WERI-Rb-1 (cell line): ENCODE measurements at regions not wholly inside any gene's neighbourhood (a gene's known extent, or its start where the extent isn't known, plus 50 kb on each side); places are given as distances from the start of the nearest gene placed in this dataset.
"Not testable (repeated sequence)": the region's sequence is repeated elsewhere in the genome, so short reads cannot be mapped to it uniquely, and the experiment has no call there.

Experiments used
- DNase-seq: peaks from one replicate; pipeline ENCODE4 v3.0.0-alpha.2; 2020
- H3K27ac ChIP-seq: fragments of 250-450 bp; sonication (Bioruptor Pico); 2 replicates; pipeline ENCODE4 v1.5.1; 2020; ENCODE audit warnings: mild to moderate bottlenecking, moderate library complexity
- H3K27me3 ChIP-seq: fragments of 250-450 bp; sonication (Bioruptor Pico); 2 replicates; pipeline ENCODE4 v1.5.1; 2021; ENCODE audit warnings: mild to moderate bottlenecking, low read depth, moderate library complexity; ENCODE audit not compliant: insufficient read depth, severe bottlenecking
- H3K36me3 ChIP-seq: fragments of 250-450 bp; sonication (Bioruptor Pico); 2 replicates; pipeline ENCODE4 v1.5.1; 2020; ENCODE audit warnings: mild to moderate bottlenecking, moderate library complexity
- H3K4me3 ChIP-seq: 2 replicates; pipeline ENCODE4 v1.5.1; 2011; ENCODE audit warnings: low read depth, mild to moderate bottlenecking, control low read depth, low read length
- H3K9me3 ChIP-seq: fragments of 250-450 bp; sonication (Bioruptor Pico); 2 replicates; pipeline ENCODE4 v1.5.1; 2021; ENCODE audit warnings: mild to moderate bottlenecking, moderate library complexity; ENCODE audit not compliant: severe bottlenecking
- TF ChIP-seq, protein P1 (sequence below): IDR thresholded peaks from 2 replicates; pipeline ENCODE4 v1.5.1; 2011; ENCODE audit warnings: low read depth, mild to moderate bottlenecking, control low read depth, inconsistent platforms, low read length

DNA sequence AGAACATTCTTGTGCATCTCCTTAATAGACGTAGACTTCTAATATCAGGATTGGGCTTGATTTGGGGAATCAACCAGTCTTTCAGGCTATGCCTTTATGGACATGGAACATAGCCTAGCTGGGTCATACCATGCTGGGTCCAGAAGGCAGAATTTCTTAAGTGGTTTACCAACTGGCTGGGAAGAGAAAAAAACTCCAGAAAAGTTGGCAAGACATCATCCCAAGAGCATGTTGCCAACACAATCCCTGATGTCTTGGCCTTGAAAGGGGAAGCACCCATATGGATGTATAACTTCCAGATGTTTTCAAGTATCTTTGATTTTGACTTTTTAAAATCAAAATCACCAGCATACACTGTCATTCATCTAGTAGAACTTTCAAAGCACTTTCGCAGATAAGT, 138.0 kb upstream of the FGF13 start:
- DNase-seq, result no peak
- TF ChIP-seq, protein P1, sequence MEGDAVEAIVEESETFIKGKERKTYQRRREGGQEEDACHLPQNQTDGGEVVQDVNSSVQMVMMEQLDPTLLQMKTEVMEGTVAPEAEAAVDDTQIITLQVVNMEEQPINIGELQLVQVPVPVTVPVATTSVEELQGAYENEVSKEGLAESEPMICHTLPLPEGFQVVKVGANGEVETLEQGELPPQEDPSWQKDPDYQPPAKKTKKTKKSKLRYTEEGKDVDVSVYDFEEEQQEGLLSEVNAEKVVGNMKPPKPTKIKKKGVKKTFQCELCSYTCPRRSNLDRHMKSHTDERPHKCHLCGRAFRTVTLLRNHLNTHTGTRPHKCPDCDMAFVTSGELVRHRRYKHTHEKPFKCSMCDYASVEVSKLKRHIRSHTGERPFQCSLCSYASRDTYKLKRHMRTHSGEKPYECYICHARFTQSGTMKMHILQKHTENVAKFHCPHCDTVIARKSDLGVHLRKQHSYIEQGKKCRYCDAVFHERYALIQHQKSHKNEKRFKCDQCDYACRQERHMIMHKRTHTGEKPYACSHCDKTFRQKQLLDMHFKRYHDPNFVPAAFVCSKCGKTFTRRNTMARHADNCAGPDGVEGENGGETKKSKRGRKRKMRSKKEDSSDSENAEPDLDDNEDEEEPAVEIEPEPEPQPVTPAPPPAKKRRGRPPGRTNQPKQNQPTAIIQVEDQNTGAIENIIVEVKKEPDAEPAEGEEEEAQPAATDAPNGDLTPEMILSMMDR, result no peak
- peaks cover 19% of the 10 kb centered on the region for H3K27me3 ChIP-seq
- H3K27ac ChIP-seq, result no peak overlapping the region
- H3K9me3 ChIP-seq, result no peaks in the 10 kb centered on the region
- no peak overlapping the region for H3K4me3 ChIP-seq
- no peaks in the 10 kb centered on the region for H3K36me3 ChIP-seq

DNA sequence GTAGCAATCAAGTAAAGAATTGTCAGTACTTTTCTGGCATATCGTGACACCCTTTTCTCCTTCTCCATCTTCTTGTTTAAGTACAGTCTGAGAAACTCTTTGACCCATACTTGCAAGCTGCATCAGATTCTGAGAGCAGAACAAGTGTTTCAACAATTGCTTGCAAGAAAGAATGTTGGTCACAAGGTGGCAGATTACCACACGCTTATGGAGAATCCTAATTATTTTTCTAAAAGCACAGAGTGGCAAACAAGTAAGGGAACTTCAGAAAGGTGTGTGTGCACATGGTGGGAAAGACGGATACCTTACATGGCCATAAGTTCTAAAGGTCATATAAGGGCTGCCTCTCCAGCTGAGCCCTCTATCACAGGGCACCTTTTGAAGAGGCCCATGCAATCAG, 136.4 kb upstream of the FGF13 start:
- H3K9me3 ChIP-seq, result no peaks in the 10 kb centered on the region
- no peak for DNase-seq
- H3K27ac ChIP-seq, result no peak overlapping the region
- TF ChIP-seq, protein P1, result no peak
- H3K27me3 ChIP-seq, result peaks cover 21% of the 10 kb centered on the region
- no peak overlapping the region for H3K4me3 ChIP-seq
- no peaks in the 10 kb centered on the region for H3K36me3 ChIP-seq

DNA sequence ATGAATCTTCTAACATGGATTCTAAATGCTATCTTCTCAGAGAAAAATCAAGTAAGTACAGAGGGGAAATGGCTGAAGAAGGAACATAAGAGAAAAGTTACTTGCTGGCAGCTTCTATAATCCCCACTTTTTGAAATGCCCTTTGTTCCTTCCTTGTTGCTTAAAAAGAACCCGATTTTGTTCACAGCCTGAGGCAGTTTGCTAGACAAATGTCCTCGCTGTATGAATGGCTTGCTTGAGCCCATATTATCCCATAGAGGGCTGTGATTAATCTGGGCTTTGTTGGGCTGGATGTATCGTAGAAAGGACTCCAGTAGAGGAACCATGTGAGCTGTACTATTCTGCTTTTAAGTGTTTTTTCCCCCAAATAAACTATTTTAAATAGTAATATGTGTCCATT, 134.3 kb upstream of the FGF13 start:
- no peak overlapping the region for H3K27ac ChIP-seq
- peaks cover 33% of the 10 kb centered on the region for H3K27me3 ChIP-seq
- no peaks in the 10 kb centered on the region for H3K36me3 ChIP-seq
- TF ChIP-seq, protein P1, result no peak
- no peaks in the 10 kb centered on the region for H3K9me3 ChIP-seq
- H3K4me3 ChIP-seq, result no peak overlapping the region
- DNase-seq, result no peak

DNA sequence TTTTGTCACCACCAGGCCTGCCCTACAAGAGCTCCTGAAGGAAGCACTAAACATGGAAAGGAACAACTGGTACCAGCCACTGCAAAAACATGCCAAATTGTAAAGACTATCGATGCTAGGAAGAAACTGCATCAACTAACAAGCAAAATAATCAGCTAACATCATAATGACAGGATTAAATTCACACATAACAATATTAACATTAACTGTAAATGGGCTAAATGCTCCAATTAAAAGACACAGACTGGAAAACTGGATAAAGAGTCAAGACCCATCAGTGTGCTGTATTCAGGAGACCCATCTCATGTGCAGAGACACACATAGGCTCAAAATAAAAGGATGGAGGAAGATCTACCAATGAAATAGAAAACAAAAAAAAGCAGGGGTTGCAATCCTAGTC, 95.9 kb upstream of the FGF13 start:
- not testable (repeated sequence) for H3K27me3 ChIP-seq, DNase-seq, H3K27ac ChIP-seq, H3K9me3 ChIP-seq, H3K36me3 ChIP-seq, H3K4me3 ChIP-seq

DNA sequence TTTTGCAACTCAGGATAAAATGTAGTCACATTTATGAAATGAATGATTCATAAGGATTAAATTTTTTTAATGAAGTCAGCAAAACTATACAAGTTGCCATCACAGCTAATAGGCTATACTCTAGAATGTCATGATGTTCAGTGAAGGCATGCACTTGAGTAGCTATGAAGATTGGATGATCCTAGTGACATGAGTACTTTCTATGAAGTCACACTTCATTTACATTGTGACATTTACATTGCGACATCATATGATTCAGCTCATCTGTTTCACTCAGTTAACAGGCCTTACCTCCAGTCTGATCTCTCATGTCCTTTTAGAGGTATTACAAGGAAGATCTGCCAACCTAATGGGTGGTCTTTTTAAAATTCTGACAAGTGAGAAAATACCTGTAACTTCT, 82.7 kb upstream of the FGF13 start:
- H3K36me3 ChIP-seq, result no peaks in the 10 kb centered on the region
- DNase-seq, result no peak
- H3K27ac ChIP-seq, result no peak overlapping the region
- TF ChIP-seq, protein P1, result no peak
- H3K9me3 ChIP-seq, result no peaks in the 10 kb centered on the region
- H3K27me3 ChIP-seq, result peaks cover 12% of the 10 kb centered on the region
- no peak overlapping the region for H3K4me3 ChIP-seq

DNA sequence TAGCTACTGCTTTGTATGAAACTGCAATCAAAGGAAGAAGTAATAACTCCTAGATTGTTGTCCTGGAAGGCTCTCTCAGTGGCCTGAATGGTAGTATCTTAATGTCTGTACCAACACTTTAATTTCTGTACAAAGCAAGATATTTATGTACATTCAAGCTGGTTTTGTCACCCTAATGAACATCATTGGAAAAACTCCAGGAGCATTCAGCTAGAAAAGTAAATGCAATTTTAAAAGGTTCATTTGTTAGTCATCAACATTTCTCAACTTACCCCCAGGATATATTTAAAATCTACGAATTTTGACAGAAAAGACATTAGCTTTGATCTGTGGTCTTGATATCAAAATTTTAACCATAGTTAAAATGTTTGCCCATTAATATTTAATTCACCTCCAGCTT, 80.0 kb upstream of the FGF13 start:
- Histone ChIP-seq H3K9me3 (no peaks in the 10 kb centered on the region), H3K27me3 (peaks cover 14% of the 10 kb centered on the region), H3K27ac (no peak overlapping the region), H3K4me3 (no peak overlapping the region), H3K36me3 (no peaks in the 10 kb centered on the region)
- DNase-seq, result no peak
- TF ChIP-seq, protein P1, result no peak
